ENCODE measurements at regions not wholly inside any gene's neighbourhood (a gene's known extent, or its start where the extent isn't known, plus 50 kb on each side); places are given as distances from the start of the nearest gene placed in this dataset.
"Not testable (repeated sequence)": the region's sequence is repeated elsewhere in the genome, so short reads cannot be mapped to it uniquely, and the experiment has no call there.

DNA sequence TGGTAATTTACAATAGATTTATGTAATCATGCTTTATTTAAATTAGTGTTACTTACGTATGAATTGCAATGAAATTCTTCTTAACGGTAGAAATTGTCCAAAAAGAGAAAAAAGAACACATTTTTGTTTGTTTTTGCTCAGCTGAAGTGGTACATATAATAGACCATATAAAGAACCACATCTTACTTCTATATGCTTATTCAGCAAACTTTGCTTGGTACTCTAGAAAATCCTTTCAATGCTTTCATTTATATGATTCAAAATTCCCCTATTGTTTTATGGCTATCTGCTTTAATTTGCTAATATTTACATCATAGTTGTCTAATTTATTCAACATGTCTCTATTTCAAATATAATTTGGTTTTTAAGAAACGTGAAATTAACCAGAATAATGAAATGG, 903.2 kb downstream of the ANKRD7 start:
- no peak for DNase-seq

DNA sequence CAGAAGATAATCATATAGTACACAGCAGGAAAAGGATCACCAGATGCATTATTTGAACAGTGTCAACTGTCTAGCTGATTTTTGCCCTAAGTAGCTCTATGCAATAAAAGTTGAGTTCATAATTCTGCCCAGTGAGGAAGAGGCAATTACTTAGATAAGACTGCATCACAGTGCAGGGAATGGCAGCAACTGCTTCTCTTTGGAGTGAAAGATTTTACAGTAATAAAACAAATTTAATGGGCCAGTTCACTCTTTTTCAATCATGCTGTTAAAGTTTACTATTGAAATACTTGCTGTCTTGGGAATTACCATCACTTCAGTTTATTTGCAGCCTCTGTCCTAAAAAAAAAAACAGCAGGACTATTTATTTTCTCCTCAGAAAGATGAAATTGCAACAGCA, 907.9 kb downstream of the ANKRD7 start:
- no peak for DNase-seq

DNA sequence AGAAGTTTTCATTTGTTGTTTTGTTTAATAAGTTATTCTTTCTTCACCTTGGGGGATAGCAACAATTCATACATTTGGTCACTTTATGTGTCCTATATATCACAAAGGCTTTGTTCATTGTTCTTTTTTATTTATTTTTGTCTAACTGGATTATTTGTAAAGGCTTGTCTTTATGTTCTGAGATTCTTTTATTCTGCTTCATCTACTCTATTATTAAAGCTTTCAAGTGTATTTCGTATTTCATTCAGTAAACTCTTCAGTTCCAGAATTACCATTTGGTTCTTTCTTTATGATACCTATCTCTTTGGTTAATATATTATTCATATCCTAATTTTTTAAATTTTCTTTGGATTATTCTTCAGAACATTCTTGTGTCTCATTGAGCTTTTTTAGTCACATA, 942.9 kb downstream of the ANKRD7 start:
- DNase-seq, result no peak

DNA sequence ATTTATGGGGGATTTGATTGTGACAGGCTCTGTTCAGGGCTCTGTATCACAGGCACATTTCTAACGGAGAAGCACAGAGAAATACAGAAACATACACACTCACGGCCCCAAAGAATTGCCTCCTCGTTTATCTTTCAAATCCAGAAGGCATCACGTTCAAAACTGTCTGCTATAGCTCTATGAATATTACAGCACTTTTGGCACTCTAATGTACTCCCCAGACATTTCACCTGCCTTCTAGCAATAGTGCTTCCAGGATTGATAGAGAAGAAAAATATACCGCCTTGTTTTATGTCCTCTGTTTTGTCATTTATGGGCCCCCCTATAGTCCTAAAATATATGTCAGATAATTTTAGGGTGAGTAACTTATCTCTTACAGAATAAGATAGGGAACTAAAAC, 947.5 kb downstream of the ANKRD7 start:
- DNase-seq, result no peak

DNA sequence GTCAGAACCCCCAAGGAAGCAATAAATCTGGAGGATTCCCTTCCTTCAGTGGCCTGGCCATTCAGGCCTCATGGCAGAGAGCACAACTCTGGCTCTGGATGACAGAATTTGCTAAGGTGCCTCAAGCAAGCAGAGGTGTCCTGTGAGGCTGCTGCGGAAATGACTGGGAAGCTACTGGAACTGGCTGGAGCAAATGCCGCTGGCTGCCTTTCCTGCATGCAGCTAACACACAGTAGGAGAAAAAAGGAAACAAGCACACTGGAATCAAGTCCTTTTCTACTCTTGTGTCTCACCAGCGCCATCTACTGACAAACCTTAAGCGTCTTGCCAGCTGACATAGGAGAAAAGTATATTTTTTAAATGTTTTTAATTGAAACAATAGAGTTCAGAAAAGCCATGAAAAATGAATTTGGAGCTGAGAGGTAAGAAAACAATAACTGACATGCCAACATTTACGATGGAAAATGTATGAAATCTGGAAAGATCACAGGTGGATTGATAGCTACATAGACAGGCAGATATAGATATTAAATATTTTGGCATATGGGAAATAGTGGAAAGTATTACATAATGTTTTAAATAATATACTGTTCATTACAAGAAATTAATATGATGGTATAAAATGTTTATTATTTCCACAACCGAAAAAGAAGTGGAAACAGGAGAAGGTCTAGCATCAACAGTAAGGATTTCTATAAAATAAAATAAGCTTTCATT, 951.6 kb downstream of the ANKRD7 start:
- DNase-seq, result peak; percentile 47 to 63

DNA sequence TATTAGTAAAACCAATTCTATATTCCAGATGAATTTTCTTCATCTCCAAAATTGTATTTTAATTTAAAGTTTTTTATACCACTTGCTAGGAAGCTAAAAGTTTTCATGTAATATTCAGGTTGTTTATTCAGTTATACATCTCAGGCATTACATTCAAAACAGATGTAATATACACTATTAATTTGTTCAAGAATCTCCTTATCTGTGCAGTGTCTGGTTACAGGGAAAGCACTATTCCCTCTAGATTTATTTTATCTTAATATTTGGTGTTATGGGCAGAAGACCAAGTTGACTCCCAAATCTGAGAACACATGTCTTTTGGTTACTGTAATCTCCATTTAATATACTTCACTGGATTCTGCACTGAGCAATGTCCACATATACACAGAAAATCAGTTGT, 953.4 kb downstream of the ANKRD7 start:
- DNase-seq, result no peak

DNA sequence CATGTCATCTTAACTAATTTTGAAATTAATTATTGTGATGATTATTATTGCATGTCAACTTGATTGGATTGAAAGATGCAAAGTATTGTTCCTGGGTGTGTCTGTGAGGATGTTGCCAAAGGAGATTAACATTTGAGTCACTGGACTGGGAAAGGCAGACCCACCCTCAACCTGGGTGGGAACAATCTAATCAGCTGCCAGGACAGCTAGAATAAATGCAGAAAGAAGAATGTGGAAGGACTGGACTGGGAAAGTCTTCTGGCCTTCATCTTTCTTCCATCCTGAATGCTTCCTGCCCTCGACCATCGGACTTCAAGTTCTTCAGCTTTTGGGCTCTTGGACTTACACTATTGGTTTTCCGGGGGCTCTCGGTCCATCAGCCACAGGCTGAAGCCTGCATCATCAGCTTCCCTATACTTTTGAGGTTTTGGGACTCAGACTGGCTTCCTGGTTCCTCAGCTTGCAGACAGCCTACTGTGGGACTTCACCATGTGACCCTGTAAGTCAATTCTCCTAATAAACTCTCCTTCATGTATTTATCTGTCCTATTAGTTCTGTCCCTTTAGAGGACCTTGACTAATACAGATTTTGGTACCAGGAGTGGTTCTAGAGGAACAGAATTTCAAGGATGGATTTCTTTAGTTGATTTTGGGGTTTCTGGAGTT, 959.8 kb downstream of the ANKRD7 start:
- DNase-seq, result no peak

DNA sequence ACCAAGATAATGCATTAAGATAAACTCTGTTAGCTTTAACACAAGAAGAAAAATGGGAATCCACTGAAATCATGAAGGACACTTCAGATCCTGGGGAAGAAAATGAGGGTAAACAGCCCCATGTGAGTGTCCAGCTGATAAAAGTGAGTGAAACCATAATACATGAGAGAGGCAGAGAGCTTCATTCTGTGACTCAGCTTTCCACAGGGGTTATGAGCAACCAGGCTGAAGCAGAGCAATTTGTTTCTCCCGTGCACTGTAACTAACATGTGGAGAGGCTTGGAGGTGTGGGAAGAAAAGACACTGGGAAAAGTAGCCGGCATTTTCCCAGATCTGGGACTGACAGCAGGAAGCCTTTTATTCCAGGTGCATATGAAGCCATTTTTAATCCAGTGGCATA, 971.7 kb downstream of the ANKRD7 start:
- DNase-seq, result no peak

DNA sequence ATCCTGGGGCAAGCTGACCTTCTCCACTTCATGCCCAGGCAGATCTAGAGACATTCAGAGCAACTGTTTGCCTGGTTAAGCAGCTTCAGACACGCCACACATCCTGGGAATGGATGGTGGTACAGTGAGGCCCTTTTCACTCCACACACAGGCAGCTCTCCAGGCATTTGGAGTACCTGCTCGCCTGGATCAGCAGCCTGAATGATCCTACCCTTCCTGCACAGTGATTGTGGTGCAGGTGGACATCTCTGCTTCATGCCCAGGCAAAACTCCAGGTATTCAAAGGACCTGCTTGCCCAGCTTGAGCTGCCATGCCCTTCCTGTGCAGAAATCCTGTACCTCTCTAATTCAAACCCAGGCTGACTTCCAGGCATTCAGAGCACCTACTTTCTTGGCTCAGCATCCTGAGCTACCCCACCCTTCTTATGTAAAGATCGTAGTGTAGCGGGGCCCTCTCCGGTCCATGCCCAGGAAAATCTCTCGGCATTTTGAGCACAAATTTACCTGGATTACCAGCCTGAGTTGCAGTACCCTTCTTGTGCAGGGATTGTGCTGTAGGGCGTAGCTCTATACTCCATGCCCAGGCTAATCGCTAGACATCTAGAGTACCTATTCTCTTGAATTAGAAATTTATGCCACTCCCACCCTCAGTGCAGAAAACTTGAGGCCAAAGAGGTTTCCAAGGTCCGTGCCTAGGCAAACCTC, 972.8 kb downstream of the ANKRD7 start:
- DNase-seq, result no peak

DNA sequence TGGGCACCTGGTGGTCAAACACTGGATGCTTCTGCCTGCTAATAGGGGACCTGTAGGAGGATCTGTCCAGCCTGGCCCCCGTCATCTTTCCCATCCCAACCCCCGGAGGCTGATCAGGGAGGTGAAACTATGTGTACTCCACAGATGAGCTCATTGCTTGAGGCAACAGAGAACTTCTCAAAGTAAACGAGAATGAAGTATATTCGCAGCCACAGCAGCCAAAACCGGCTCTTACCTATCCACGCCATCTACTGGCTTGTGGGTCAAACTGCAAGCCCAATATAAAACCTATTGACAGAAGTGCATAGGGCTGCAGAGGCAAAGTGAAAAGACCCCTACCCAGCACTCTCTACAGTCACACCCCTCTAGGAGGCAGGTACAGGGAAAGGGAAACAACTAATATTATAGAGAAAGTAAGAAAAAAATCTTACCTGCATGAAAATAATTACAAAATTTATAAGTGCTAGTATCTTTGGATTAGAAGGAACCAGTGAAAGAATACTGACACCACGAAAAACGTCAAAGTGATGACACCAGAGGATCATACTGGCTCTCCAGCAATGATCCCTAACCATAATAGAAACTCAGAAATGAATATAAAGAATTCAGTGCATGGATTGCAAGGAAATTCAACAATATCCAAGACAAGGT, 973.5 kb downstream of the ANKRD7 start:
- DNase-seq, result peak; percentile 29 to 45

DNA sequence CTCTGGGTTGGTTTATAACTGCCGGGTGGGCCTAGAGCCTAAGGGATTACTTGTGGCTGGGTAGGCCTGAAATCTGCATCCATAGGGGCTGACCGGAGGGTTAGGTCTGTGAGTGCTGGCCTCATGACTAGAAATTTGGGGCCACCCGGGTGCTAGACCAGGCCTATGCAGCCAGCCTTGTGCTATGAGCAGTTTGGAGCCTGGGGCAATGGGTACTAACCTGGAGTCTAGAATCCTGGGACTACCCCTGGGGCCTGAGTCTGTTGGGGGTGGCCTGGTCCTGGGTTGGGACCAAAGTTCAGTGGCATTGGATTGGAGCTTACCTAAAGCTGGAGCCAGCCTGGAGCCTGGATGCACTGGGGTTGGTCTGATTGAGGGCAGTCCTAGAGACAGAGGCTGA, 995.2 kb downstream of the ANKRD7 start:
- no peak for DNase-seq

DNA sequence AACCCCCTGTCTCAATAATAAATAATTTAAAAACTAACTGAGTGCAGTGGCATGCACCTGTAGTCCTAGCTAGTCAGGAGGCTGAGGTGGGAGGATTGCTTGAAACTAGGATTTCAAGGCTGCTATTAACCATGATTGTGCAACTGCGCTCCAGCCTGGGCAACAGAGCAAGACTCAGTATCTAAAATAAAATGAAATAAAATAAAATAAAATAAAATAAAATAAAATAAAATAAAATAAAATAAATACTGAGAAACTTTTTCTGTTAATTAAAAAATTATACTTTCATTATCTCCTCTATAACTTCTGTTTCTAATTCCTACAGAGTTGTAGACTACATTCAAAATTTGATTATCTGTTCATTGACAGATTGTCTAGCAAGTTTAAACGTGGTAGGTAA, 999.4 kb downstream of the ANKRD7 start:
- DNase-seq, result no peak

DNA sequence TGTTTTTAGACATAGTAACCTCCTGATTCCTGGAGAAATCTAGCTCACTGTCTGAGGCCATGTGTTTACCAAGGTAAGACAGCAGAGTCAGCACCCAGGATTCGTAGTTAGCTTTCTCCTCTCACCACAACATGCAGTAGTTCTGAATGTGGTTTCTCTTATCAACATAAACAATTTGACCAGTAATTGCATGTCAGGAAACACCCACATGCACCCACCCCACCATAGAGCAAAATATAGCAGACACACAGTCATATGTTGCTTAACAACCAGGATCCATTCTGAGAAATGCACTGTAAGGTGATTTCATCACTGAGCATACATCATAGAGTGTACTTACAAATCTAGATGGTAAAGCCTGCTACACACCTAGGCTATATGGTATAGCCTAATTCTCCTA, 1004.0 kb downstream of the ANKRD7 start:
- no peak for DNase-seq

DNA sequence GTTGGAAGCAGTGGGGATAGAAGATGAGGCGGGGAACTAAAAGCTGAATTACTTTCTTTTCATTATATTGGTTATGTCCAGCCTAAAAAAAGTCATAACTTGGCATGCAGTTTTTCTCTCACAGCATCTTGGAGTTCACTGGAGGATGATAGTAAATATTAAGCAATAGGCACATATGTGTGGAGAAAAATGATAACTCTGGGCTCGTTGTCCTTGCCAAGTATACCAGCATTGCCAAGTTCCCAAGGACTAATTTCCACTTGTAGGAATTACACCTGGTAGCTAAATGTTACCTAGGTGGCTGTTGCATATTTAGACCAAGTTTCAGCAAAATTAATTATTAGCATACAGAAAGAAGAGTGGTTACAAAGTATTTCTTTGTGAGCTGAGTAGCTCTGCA, 1007.6 kb downstream of the ANKRD7 start:
- DNase-seq, result no peak

DNA sequence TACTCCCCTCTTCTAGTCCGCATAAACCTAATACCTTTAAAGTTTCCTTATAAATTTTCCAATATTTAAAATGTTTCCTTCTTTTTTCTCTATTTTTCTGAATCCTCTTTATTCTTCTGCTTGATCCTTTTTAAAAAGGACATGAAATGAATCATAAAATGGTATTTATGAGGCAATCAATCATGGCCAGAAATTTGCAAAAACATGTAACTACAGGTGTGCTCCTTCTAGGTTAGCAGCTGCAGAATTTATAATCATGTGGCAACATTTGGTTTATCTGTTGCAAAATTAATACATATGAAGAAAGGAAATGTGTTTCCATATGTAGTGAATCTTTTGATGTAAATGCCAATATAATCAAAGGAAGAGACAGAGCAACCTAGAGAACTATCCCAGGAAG, 1008.5 kb downstream of the ANKRD7 start:
- no peak for DNase-seq

DNA sequence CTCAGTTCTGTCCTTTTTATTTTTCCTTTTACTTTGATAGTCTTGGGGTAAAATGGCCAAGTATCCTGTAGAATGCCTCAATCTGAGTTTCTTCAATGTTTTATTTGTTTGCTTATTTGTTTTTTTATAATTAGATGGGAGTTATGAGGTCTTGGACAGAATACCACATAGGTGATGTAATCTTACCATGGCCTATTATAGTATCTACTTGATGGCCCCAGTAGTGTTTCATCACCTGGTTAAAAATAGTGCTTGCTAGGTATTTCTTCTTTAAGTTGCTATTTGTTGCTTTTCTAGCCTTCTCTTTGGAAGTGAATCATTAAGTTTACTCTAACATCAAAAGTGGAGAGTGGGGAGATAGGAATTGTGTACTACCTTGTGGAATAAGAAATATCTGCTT, 1020.0 kb upstream of the KCND2 start:
- DNase-seq, result no peak

DNA sequence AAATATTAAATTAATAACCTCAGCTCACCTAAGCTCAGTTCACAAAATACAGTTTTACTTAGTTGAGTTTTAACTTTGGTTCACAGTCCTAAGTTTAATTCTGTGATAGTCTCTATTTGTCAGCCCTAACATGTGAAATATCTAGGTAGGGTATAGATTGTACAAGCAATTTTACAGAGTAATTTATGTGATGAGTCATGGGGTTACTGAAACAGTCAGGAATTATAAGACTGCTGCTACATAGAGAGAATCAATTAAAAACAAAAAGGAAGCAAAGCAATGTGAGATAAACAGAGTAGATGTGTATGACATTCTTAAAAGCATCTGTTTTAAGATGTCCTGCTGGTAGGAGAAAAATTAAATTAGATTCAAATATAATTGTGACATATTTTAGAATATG, 1018.2 kb upstream of the KCND2 start:
- DNase-seq, result no peak

DNA sequence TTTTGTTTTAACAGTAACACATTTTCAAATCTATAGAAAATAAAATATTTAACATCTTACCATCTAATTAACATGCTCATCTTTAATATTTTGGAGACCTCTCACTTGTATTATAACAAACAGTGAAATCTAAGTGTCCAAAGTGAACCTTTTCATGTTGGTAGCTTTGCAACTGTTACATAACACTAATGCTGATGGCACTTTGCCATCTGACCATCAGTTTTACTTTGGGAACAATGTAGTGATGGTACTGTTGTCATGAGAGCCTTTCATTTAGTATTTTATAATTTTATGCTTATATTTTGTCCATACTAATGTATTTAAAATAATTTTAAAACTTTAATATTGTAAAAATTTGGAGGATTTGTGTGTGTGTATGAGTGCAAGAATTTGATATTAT, 1017.0 kb upstream of the KCND2 start:
- DNase-seq, result no peak

DNA sequence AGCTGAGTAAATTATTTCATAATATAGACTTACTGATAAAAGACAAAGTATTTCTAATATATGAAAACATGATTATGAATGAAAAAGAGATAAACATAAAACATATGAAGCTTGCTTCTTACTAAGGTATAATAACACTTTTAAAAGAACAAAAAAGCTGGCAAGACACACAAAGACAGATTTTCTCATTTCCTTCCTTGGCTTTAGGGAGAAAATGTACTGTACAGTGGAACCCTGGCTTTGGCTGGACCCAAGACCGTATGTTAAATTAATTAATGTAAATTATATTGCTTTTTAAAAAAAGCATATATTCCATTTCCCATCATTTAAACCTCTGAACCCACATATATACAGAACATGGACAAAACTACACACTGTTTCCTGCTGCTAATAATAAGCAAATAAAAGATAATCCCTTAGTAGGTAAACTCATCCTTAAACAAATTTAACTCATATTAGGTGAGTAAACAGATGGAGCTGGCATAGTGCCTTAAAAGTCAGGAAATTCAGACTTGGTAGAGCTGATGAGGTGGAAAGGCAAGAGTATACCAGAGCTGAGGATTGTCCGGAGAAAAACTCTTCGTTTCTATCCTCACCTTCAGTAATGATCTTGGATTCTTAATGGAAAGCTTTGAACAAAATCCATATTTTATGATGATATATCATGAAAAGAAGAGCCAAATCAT, 1016.4 kb upstream of the KCND2 start:
- DNase-seq, result no peak

DNA sequence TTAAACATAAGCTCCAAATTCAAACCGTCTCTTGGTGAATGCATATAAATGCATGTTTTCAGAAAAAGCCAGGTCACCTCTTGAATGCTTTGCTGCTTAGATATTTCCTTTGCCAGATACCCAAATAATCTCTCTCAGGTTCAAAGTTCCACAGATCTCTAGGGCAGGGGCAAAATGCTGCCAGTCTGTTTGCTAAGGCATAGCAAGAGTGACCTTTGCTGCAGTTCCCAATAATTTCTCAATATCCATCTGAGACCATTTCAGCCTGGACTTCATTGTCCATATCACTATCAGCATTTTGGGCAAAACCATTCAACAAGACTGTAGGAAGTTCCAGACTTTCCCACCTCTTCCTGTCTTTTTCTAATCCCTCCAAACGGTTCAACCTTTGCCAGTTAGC, 1006.2 kb upstream of the KCND2 start:
- DNase-seq, result not testable (repeated sequence)

DNA sequence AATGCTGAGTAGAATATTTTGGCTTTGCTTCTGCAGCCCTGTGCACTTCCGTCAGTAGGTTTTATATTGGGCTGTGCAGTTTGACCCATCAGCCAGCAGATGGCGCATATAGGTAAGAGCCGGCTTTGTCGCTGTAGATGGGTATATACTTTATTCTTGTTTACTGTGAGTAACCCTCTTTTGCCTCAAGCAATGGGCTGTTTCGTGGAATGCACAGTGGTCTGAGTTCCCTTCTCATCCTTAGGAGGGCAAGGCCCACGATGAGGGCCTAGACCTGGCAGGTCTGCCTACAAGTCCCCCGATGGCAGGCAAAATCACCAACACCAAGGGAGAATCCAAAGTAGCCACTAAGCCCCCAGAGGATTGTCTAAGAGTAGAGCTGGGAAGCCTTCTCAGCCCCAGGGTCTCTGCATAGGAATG, 1002.9 kb upstream of the KCND2 start:
- peak; percentile 53 to 68 for DNase-seq

DNA sequence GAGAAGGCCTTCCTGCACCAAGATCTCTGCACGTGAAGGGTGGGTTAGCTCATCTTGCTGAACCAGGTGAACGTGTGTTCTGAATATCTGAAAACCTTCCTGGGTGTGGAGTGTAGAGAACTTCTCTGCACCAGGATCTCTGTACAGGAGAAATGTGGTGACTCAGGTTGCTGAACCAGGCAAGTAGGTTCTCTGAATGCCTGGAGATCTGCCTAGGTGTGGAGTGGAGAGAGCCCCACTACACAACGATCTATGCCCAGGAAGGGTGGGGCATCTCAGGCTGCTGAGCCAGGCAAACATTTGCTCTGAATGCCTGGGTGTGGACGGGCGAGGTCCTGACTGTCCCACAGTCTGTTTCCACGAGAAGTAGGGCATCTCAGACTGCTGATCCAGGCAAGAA, 1002.3 kb upstream of the KCND2 start:
- no peak for DNase-seq
